ENCODE measurements at regions not wholly inside any gene's neighbourhood (a gene's known extent, or its start where the extent isn't known, plus 50 kb on each side); places are given as distances from the start of the nearest gene placed in this dataset.

GRCh38 chr13:48761256-48761655 is 107.5 kb downstream of the CYSLTR2 start:
- TF ChIP-seq, protein P1, sequence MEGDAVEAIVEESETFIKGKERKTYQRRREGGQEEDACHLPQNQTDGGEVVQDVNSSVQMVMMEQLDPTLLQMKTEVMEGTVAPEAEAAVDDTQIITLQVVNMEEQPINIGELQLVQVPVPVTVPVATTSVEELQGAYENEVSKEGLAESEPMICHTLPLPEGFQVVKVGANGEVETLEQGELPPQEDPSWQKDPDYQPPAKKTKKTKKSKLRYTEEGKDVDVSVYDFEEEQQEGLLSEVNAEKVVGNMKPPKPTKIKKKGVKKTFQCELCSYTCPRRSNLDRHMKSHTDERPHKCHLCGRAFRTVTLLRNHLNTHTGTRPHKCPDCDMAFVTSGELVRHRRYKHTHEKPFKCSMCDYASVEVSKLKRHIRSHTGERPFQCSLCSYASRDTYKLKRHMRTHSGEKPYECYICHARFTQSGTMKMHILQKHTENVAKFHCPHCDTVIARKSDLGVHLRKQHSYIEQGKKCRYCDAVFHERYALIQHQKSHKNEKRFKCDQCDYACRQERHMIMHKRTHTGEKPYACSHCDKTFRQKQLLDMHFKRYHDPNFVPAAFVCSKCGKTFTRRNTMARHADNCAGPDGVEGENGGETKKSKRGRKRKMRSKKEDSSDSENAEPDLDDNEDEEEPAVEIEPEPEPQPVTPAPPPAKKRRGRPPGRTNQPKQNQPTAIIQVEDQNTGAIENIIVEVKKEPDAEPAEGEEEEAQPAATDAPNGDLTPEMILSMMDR (IDR thresholded peaks at IDR 0.05), result no peak
- no peak for TF ChIP-seq POLR2A (IDR thresholded peaks at IDR 0.05)

Data from right lobe of liver (tissue), 4 donors.